COLO829 (cell line): ENCODE measurements at regions not wholly inside any gene's neighbourhood (a gene's known extent, or its start where the extent isn't known, plus 50 kb on each side); places are given as distances from the start of the nearest gene placed in this dataset.
"Not testable (repeated sequence)": the region's sequence is repeated elsewhere in the genome, so short reads cannot be mapped to it uniquely, and the experiment has no call there.

Experiments used
- DNase-seq: peaks from one replicate; pipeline ENCODE4 v3.0.0; 2012; ENCODE audit warnings: low spot score

DNA sequence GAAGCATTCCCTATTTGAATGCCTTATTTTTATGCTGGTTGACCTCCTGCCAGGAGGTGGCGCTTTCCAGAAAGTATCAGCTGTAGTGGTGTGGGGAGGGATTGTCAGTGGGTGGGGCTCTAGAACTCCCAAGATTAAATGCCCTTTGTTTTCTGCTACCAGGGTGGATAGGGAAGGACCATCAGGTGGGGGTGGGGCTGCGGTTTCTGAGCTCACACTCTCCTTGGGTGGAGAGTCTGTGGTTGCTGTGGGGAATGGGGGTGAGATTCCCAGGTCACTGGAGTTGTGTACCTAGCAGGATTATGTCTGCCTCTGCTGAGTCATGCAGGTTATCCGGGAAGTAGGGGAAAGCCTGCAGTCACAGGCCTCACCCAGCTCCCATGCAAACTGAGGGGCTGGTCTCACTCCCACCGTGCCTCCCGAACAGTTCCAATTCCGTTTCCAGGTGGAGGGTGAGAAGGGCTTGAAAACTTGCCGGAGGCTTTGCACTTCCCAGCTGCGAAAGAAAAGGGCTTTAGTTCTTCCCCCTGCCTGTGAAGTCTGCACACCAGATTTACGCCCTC is 68.3 kb downstream of the ALG10B start:
- no peak for DNase-seq

DNA sequence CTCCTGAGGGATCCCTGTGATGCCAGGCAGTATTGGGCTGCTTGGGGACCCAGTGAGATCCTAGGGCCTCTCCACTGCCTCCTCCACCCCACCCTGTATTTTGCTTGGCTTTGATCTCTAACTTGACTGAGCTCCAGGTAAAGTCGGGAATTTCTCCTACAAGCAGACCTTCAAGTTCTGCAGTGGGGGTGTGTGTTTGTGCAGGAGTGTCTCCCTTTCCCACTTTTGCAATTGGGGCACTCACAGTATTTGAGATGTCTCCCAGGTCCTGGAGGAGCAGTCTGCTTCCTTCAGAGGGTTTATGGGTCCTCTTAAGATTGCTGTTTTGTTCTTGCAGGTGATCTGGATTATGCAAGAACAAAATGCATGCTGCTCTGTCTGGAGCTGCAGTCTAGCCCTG is 68.9 kb downstream of the ALG10B start:
- DNase-seq: no peak

DNA sequence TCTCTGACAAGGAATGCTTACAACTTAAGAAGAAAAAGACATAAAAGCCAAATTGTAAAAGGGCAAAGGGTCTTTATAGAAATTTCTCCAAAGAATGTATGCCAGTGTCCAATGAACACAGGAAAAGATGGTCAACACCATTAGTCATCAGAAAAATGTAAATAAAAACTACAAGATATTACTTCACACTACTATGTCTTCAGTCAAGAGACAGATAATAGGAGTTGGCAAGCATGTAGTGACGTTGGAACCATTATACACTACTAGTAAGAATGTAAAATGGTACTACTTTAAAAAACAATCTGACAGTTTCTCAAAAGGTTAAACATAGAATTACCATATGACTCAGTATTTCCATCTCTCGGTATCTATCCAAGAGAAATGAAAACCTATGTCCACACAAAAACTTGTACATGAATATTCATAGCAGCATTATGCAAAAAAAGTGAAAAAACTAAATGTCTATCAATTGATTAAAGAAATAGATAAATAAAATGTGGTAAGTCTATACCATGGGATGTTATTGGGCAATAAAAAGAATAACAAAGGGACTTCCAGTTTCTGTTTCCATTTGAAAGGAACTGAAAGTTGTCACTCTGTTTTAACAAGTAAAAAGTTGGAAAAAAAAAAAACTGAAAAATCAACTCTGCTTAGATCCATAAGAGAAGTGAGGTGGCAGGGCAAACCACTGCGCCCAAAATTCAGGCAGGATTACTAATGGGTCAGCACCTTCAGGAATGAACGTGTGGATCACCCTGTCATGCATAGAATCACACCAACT is 69.8 kb downstream of the ALG10B start:
- peak; percentile 30 for DNase-seq

DNA sequence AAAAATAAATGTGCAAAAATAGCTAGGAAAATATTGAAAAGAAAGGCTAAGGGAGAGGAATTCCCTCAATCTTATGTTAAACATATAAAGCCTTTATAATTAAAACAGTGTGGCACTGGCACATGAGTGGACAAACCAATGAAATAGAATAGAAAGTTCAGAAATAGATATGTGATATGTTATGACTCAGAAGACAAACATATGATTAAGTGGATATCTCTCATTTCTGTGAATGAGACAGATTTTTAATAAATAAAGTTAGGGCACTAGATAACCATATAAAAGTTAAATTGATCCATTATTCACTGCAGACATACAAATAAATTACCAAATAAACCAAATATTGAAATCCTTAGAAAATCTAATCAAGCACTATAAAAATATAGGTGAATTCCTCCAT is 73.0 kb downstream of the ALG10B start:
- no peak for DNase-seq

DNA sequence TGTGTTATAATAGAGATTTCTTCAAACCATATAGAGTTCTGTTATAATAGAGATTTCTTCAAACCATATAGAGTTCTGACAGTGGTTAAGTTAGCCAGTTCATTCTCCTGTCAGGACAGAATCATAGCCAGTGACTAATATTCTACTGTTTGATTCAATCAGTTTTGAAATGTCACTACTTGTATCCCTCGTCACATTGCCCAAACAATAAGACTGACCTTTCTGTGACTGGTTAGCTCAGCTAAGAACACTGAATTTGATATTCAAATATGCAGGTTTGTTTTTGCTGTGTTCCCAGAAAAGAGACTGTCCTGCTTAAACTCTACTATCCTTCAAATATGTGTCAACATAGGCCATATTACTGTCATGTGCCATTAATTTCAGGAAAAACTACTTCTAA is 74.4 kb downstream of the ALG10B start:
- no peak for DNase-seq

DNA sequence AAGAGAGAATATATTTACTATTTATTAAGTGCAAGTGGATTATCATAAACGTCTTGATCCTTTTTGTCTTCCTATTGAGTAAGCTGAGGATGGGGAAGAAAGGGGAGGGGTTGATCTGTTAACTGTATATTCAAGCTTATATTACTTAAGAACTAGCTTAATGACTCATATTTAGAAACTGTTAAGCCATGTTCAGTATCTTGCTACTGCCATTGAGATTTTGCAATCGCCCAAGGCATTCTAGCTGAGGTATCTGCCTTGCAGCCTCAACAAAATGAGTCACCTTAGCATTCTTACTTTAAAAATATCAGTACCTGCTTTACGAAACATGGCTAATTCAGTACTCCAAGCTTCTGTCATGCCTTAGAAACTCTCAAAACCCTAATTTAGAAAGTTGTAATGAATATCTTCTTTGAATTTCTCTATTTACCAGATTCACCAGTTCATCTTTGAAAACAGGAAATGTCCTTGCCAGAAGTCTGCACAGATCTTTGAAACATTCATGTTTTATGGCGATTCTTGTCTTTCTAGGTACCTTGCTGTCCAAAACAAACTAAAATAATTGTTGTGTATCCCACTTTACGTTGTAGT is 76.1 kb downstream of the ALG10B start:
- DNase-seq: no peak

DNA sequence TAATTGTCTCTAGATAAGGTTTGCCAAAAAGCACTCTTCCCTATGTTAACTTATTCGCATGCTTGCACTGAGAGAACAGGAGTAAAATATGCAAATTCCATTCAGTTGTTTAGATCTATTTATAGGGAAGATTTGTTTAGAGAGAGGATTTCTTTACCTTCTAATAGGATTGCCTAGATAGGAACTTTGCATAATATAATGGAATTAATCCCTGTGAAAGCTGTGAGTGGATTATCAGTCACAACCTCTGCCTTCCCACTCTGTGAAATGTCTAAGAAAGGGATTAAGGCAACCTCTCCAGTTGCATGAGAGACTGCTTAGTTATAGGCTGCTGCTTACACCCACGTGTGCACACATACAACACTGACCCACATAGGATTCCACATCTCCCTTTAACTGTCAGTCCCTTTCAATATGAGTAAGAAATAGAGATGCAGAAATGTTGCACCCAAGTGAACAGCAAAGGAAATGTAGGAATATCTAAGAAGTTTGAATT is 83.2 kb downstream of the ALG10B start:
- DNase-seq: no peak

DNA sequence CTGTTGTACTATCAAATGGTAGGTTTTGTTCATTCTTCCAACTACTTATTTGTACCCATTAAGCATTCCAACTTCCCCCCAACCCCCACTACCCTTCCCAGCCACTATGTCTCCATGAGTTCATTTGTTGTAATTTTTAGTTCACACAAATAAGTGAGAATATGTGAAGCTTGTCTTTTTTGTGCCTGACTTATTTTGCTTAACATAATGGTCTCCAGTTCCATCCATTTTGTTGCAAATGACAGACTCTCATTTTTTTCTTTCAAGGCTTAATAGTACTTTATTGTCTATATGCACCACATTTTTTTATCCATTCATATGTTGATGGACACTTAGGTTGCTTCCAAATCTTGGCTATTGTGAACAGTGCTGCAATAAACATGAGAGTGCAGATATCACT is 86.2 kb downstream of the ALG10B start:
- DNase-seq: no peak

DNA sequence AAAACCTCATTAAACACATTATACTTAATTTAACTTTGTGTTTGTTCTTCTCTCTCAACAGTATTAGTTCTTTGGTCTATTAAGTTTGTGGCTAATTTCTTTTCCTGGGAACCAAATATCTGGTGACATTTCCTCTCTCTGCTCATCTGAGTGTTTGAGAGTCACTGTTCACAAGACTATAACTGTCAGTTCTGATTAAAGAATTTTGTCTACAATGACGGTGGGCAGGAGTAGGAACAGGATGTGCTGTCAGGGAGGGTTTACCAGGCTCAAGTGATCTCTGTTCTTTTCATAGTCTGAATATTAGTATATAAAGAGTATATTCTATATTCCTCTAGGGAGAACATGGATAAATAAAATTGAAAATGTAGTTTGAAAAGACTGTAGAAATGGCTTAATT is 92.9 kb downstream of the ALG10B start:
- DNase-seq: no peak

DNA sequence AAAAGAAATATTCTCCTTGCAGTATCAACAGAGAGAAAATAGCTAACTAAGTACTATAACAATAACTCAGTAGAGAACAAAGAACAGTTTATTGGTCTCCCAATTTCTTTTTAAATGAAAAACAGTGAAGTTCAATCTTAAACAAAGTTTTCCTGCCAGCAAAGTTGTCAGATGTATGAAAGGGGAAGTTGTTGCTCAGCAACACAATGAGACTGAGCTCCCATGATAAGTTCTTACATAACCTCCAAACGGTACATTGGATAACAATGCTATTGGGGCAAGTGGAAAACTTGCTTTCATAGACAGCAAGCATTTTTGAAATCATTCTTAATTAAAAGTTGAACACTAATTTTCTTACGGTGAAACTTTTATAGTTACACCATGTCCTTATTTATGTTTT is 94.9 kb downstream of the ALG10B start:
- DNase-seq: no peak

DNA sequence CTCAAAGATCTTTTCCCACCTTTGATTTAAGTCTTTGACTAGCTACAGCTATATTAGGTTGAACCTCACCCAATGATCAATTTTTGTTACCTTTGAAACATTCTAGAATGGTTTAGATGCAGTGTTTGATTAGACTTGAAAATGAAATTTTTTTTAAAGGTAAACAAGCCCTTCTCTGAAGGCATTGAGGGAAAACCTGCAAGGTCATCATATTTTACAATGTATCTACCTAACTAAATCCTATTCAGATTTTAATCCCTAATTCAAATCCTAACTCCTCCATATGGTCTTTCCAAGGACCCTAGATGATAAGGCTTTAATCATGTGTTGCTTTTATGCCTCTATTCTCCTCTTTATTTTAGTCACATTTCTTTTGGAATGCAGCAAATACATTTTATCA is 95.4 kb downstream of the ALG10B start:
- no peak for DNase-seq

DNA sequence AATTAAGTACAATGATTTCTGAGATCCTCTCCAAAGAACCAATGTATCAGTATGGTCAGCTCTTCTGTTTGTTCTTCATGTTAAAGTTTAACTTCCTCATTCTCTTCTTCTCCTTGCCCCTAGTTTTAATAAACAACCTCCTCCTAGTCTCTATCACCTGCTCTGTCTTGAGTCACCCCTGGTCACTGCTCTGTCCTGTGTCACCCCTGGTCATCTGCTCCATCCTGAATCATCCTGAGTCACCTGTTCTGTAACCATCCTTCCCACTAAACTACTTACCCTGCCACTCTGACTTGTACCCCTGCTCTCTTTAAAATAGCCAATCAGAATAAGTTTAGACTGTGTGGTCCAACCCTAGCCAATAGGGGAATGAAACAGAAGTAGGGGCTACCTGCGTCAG is 100.5 kb downstream of the ALG10B start:
- DNase-seq: no peak

DNA sequence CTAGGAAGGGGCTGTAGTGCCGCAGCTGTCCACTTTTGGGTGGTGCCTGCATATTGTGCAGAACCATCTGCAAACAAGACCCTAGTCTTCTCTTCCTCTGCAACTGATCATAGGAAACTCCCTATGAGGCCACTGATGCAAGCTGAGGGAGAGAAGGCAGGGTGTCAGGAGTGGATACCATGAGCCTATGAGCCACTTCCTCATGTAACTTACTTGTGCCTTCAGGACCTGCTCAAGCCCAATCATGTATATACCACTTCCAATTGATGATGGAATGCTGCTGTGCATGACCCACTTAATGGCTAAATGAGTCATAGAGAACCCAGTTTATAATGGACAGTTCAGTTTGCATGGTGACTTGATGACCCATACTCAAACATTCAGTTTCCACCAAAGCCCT is 107.9 kb downstream of the ALG10B start:
- DNase-seq: no peak

DNA sequence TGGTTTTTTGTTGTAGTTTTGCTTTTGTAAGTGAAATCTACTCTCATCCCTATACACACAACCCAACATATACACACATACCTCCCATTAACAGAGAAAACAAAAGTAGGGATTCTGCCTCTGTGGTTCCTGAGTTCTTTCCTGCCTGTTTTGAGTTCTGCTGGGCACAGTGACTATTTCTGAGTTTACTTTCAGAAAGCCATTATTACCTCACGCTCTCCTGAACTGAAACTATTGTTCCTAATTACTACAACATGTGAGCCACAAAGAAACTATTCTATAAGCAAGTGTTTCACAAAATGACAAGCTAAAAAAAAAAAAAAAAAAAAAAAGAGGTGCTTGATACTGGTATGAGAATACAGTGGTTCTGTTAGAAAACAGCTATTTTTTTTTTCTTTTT is 110.9 kb downstream of the ALG10B start:
- DNase-seq: no peak

DNA sequence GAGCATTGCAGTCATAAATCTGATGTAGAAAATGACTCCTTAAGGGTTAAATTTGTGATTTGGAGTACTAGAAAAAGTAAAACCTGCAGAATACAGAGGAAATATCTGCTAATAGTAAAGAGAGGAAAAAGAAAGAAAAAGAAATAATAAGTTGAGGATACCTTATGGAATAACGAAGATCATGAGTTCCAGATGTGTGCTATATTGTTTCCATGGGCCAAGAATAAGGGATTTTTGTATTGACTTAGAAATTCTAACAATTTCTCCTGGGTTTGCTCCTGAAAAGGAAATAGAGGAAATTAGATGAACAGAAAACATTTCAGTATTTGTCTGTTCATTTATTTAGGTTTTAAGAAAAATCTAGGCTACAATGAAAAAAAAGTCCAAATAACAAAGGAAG is 115.3 kb downstream of the ALG10B start:
- DNase-seq: no peak

DNA sequence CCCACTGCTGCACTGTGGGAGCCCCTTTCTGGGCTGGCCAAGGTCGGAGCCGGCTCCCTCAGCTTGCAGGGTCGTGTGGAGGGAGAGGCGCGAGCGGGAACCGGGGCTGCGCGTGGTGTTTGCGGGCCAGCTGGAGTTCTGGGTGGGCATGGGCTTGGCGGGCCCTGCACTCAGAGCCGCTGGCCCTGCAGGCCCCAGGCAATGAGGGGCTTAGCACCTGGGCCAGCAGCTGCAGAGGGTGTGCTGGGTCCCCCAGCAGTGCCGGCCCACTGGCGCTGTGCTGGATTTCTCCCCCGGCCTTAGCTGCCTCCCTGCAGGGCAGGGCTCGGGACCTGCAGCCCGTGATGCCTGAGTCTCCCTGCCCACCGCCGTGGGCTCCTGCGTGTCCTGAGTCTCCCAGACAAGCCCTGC is 125.3 kb downstream of the ALG10B start:
- not testable (repeated sequence) for DNase-seq

DNA sequence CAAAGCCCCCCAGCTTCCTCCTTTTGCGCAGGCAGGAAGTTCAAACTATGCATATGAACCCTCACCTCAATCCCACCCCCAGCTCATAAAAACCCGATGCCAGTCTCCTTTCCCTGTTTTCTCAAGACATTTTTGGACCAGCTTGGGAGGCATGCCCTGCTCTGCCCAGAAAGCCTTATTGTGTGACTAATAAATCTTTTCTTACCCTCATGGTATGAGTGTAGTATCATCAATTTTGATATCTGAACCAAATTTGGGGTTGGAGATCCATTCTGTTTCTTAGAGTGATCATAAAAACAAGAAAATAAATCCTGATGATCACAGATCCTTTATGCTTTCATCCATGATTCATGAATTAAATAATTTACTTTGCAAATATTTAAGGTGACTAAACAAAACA is 128.5 kb downstream of the ALG10B start:
- DNase-seq: no peak

DNA sequence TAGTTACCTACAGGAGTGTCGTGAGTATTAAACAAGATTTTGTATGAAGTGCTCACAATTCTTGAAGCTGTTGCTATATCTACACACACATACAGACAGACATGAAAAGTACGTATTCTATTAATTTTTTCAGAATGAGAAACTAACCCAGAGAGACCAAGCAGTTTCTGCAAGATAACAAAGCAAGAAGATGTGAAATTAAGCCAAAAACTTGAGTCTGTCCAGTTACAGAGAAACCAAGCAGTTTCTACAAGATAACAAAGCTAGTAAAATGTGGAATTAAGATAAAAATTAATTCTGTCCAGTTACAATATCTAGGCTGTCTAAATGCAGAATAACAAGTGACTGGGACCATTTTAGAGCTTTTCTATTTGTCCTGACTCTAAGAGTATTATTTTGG is 132.4 kb downstream of the ALG10B start:
- no peak for DNase-seq

DNA sequence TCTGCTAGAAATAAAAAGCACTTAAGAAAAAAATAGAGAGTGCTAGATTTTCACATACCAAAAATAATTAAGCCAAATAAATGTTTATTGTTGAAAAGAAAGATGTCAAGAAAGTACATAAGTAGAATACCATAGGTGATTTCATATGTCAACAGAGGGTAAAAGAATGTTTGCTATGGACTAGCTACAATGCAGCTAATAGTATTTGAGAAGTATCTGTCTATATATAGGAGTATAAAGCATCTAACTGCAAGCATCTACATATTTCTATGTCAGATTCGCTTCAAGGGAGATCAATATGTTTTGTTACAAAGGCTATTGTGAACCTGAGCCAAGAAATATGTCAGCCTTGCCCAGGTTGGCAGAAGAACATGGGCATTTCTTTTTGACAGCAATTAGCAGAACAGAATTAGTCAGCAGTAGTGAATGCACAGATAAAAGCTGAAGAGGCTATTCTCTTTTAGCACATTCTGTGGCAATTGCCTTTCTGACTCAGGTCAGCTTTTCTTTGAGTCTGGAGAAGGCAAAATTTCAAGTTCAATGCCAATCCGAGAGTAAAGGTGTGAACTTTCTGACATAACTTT is 140.1 kb downstream of the ALG10B start:
- DNase-seq: no peak

DNA sequence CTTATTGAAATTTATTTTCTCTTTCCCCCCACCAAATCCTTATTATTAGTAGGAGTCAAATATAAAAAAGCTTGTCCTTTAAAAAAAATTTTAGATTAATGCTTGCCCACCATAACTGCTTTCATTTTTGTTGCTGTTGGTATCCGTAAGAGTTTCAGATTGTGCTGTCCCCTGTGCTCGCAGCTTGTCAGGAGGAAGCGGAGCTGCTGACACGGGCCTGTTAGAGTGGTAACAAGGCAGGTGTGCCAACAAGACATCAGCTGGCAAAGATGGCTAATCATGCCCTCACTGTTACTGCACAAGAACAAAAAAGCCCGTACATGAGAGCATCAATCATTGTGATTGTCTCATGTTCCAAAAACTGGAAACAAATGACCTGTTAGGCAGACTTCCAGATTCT is 148.4 kb downstream of the ALG10B start:
- DNase-seq: no peak

DNA sequence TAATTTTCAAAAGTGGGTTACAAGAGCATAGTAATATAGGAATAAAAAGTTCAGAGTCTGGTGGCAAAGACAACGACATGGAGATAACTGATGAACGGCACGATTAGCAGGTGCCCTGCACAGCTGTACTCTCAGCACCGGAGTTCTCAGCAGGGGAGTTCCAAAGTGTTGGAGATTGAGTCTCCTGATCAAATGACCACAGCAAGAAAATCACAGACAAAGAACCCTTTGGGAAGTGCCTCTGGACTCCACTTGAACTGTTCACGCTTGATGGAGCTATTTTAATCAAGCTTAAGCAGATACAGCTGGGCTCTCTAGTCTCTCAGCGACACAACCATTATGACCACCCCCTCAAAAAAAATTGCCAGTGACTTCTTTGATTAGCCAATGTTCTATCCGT is 153.1 kb downstream of the ALG10B start:
- DNase-seq: peak; percentile 8

DNA sequence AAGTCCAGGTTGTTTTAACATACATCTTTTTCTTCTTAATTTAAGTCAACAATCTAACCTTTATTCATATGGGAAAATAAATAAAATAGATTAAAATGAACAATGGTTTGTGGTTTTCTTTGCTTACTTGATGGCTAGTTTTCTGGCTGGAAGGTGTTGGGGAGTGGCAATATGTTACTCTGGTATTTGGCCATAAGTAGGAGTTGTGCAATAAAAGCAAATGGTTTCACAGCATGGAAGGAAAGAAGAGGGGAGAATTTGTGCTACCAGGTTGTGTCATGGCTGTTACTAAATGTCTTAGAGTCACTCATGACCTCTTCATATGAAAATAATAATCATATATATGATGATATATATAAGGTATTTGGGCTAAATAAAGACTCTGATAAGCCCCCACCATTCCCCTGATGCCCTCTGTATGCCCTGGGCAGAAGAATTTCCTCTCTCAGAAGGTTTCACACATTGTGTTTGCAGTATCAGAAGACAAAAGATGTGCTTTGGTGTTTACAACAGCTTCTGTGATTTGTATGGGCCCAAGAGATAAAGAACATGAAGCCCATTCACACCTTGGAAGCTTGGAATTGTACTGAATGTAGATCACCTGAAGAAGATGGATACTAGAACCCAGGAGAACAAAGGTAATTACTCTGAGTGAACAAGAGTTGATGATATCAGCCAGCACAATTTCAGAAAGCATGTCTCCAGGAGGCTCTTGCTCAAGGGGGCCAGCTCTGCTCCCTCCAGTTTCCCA is 160.9 kb downstream of the ALG10B start:
- no peak for DNase-seq

DNA sequence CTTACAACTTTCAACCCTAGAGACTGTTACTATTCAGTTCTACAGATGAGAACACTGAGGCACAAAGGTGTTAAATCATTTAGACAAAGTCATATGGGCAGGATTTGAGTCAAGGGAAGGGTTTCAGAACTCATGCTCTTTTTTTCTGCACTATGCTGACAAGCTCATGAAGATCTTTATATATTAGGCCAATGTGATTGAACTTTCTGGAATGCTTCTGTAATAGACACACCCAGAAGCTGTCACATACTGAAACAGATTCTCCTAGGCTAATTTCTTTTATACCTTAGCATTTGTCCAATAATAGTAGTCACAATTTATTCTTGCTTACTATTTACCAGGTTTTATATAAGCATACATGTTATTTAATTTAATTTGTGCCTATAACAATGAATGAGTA is 164.0 kb downstream of the ALG10B start:
- no peak for DNase-seq
